ENCODE measurements at regions not wholly inside any gene's neighbourhood (a gene's known extent, or its start where the extent isn't known, plus 50 kb on each side); places are given as distances from the start of the nearest gene placed in this dataset.
"Not testable (repeated sequence)": the region's sequence is repeated elsewhere in the genome, so short reads cannot be mapped to it uniquely, and the experiment has no call there.

DNA sequence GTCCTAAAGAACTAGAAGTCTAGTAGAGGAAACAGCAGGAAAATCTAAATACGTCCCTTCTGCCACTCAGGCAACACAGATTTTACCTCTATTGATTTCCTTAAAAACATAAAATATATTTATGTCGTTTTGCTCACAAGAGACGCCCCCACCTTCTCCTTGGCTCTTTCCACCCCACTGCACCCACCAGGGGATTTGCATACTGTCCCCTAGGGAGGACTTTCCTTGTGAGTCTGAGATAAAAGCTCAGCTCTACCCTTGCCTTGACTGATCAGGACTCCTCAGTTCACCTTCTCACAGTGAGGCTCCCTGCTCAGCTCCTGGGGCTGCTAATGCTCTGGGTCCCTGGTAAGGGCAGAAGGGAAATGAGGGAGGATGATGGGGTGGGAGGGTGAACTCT lies 1488.1 kb downstream of the RPIA start:
- TF ChIP-seq, protein P1, sequence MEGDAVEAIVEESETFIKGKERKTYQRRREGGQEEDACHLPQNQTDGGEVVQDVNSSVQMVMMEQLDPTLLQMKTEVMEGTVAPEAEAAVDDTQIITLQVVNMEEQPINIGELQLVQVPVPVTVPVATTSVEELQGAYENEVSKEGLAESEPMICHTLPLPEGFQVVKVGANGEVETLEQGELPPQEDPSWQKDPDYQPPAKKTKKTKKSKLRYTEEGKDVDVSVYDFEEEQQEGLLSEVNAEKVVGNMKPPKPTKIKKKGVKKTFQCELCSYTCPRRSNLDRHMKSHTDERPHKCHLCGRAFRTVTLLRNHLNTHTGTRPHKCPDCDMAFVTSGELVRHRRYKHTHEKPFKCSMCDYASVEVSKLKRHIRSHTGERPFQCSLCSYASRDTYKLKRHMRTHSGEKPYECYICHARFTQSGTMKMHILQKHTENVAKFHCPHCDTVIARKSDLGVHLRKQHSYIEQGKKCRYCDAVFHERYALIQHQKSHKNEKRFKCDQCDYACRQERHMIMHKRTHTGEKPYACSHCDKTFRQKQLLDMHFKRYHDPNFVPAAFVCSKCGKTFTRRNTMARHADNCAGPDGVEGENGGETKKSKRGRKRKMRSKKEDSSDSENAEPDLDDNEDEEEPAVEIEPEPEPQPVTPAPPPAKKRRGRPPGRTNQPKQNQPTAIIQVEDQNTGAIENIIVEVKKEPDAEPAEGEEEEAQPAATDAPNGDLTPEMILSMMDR (IDR thresholded peaks at IDR 0.05): not testable (repeated sequence)
- TF ChIP-seq POLR2A (IDR thresholded peaks at IDR 0.05): not testable (repeated sequence)

All from esophagus squamous epithelium (tissue), 4 donors.